ENCODE measurements at regions not wholly inside any gene's neighbourhood (a gene's known extent, or its start where the extent isn't known, plus 50 kb on each side); places are given as distances from the start of the nearest gene placed in this dataset.

GRCh38 chr2:118177884-118178283 lies 89.6 kb downstream of the INSIG2 start:
- in situ Hi-C loops (cut with MboI; ENCODE audit: low pct_unique_long_range_greater_than_20kb, low sequenced_read_pairs, unreplicated experiment) = no loop called here
- TF ChIP-seq CTCF (IDR thresholded peaks at IDR 0.05; ENCODE audit: extremely low read depth, insufficient read depth, missing control alignments) = no peak
- DNase-seq (ENCODE audit: low spot score) = no peak

GRCh38 chr2:118177318-118177717 lies 89.0 kb downstream of the INSIG2 start:
- TF ChIP-seq CTCF (IDR thresholded peaks at IDR 0.05; ENCODE audit: extremely low read depth, insufficient read depth, missing control alignments) = no peak
- DNase-seq (ENCODE audit: low spot score) = no peak
- in situ Hi-C loops (cut with MboI; ENCODE audit: low pct_unique_long_range_greater_than_20kb, low sequenced_read_pairs, unreplicated experiment) = no loop called here

GRCh38 chr2:118176601-118177000 lies 88.3 kb downstream of the INSIG2 start:
- in situ Hi-C loops (cut with MboI; ENCODE audit: low pct_unique_long_range_greater_than_20kb, low sequenced_read_pairs, unreplicated experiment) = no loop called here
- no peak for DNase-seq (ENCODE audit: low spot score)
- TF ChIP-seq CTCF (IDR thresholded peaks at IDR 0.05; ENCODE audit: extremely low read depth, insufficient read depth, missing control alignments) = no peak

- in situ Hi-C loops (cut with MboI; ENCODE audit: low pct_unique_long_range_greater_than_20kb, low sequenced_read_pairs, unreplicated experiment) = no loop called here
- TF ChIP-seq CTCF (IDR thresholded peaks at IDR 0.05; ENCODE audit: extremely low read depth, insufficient read depth, missing control alignments) = no peak
- no peak for DNase-seq (ENCODE audit: low spot score)
Measured at GRCh38 chr2:118171546-118171945, 83.3 kb downstream of the INSIG2 start.

GRCh38 chr2:118169359-118170005 lies 81.2 kb downstream of the INSIG2 start:
- no peak for TF ChIP-seq CTCF (IDR thresholded peaks at IDR 0.05; ENCODE audit: extremely low read depth, insufficient read depth, missing control alignments)
- DNase-seq (ENCODE audit: low spot score) = no peak
- in situ Hi-C loops (cut with MboI; ENCODE audit: low pct_unique_long_range_greater_than_20kb, low sequenced_read_pairs, unreplicated experiment) = no loop called here

- in situ Hi-C loops (cut with MboI; ENCODE audit: low pct_unique_long_range_greater_than_20kb, low sequenced_read_pairs, unreplicated experiment) = no loop called here
- no peak for TF ChIP-seq CTCF (IDR thresholded peaks at IDR 0.05; ENCODE audit: extremely low read depth, insufficient read depth, missing control alignments)
- no peak for DNase-seq (ENCODE audit: low spot score)
Measured at GRCh38 chr2:118168615-118169014, 80.3 kb downstream of the INSIG2 start.

All from GM13977 (cell line).